ENCODE measurements at regions not wholly inside any gene's neighbourhood (a gene's known extent, or its start where the extent isn't known, plus 50 kb on each side); places are given as distances from the start of the nearest gene placed in this dataset.

- Histone ChIP-seq H3K4me3 (ENCODE audit: low read length) (no peak overlapping the region), H3K27ac (ENCODE audit: low read depth, low read length) (no peak overlapping the region), H3K4me1 (ENCODE audit: insufficient read depth, low read length) (no peaks in the 10 kb centered on the region), H3K9me3 (ENCODE audit: low read length) (no peaks in the 10 kb centered on the region), H3K27me3 (ENCODE audit: insufficient read depth, low read length, poor library complexity, severe bottlenecking) (no peaks in the 10 kb centered on the region), H3K36me3 (ENCODE audit: insufficient read depth, low read length) (no peaks in the 10 kb centered on the region)
- Mint-ChIP-seq H3K4me3 (no peak overlapping the region), H3K9me3 (peaks cover 0 to 2% (median 0%) of the 10 kb centered on the region in 5 donors), H3K36me3 (no peaks in the 10 kb centered on the region), H3K27ac (no peak overlapping the region), H3K4me1 (no peaks in the 10 kb centered on the region), H3K27me3 (peaks cover 0 to 7% of the 10 kb centered on the region in 2 donors)
- ChIA-PET POLR2A (no interaction called here), CTCF (no interaction called here)
- DNase-seq, result no peak
These were observed 190.0 kb upstream of the IRS2 start for GRCh38 chr13:109976206-109976997.

GRCh38 chr13:109974354-109974753 is 188.0 kb upstream of the IRS2 start:
- no peak overlapping the region for H3K4me3 ChIP-seq (ENCODE audit: low read length)
- Mint-ChIP-seq H3K9me3 (peaks cover 3 to 8% (median 4%) of the 10 kb centered on the region in 5 donors), H3K27ac (no peak overlapping the region), H3K4me1 (no peaks in the 10 kb centered on the region), H3K4me3 (no peak overlapping the region), H3K36me3 (no peaks in the 10 kb centered on the region), H3K27me3 (peaks cover 0 to 7% of the 10 kb centered on the region in 2 donors)
- H3K27ac ChIP-seq (ENCODE audit: low read depth, low read length), result no peak overlapping the region
- no peak for DNase-seq
- no peaks in the 10 kb centered on the region for H3K4me1 ChIP-seq (ENCODE audit: insufficient read depth, low read length)
- H3K27me3 ChIP-seq (ENCODE audit: insufficient read depth, low read length, poor library complexity, severe bottlenecking), result no peaks in the 10 kb centered on the region
- CTCF ChIA-PET, result no interaction called here
- POLR2A ChIA-PET, result no interaction called here
- no peaks in the 10 kb centered on the region for H3K9me3 ChIP-seq (ENCODE audit: low read length)
- no peaks in the 10 kb centered on the region for H3K36me3 ChIP-seq (ENCODE audit: insufficient read depth, low read length)

GRCh38 chr13:109973279-109973678 is 186.9 kb upstream of the IRS2 start:
- H3K4me1 ChIP-seq (ENCODE audit: insufficient read depth, low read length), result no peaks in the 10 kb centered on the region
- CTCF ChIA-PET, result no interaction called here
- H3K9me3 Mint-ChIP-seq, result peaks cover 4 to 12% (median 8%) of the 10 kb centered on the region in 5 donors
- no peaks in the 10 kb centered on the region for H3K9me3 ChIP-seq (ENCODE audit: low read length)
- no peak overlapping the region for H3K4me3 Mint-ChIP-seq
- H3K27ac ChIP-seq (ENCODE audit: low read depth, low read length), result no peak overlapping the region
- H3K36me3 ChIP-seq (ENCODE audit: insufficient read depth, low read length), result no peaks in the 10 kb centered on the region
- POLR2A ChIA-PET, result no interaction called here
- no peak for DNase-seq
- no peak overlapping the region for H3K4me3 ChIP-seq (ENCODE audit: low read length)
- H3K27ac Mint-ChIP-seq, result no peak overlapping the region
- peaks cover 0 to 7% of the 10 kb centered on the region in 2 donors for H3K27me3 Mint-ChIP-seq
- H3K27me3 ChIP-seq (ENCODE audit: insufficient read depth, low read length, poor library complexity, severe bottlenecking), result no peaks in the 10 kb centered on the region
- no peaks in the 10 kb centered on the region for H3K4me1 Mint-ChIP-seq
- no peaks in the 10 kb centered on the region for H3K36me3 Mint-ChIP-seq

- Histone ChIP-seq H3K27me3 (ENCODE audit: insufficient read depth, low read length, poor library complexity, severe bottlenecking) (no peaks in the 10 kb centered on the region), H3K4me1 (ENCODE audit: insufficient read depth, low read length) (no peaks in the 10 kb centered on the region), H3K27ac (ENCODE audit: low read depth, low read length) (no peak overlapping the region), H3K4me3 (ENCODE audit: low read length) (no peak overlapping the region), H3K36me3 (ENCODE audit: insufficient read depth, low read length) (no peaks in the 10 kb centered on the region), H3K9me3 (ENCODE audit: low read length) (no peaks in the 10 kb centered on the region)
- no peaks in the 10 kb centered on the region for H3K4me1 Mint-ChIP-seq
- ChIA-PET POLR2A (no interaction called here), CTCF (no interaction called here)
- H3K27ac Mint-ChIP-seq, result no peak overlapping the region
- no peak overlapping the region for H3K4me3 Mint-ChIP-seq
- peaks cover 0 to 5% of the 10 kb centered on the region in 2 donors for H3K27me3 Mint-ChIP-seq
- H3K9me3 Mint-ChIP-seq, result peaks cover 4 to 12% (median 8%) of the 10 kb centered on the region in 5 donors
- DNase-seq, result no peak
- H3K36me3 Mint-ChIP-seq, result no peaks in the 10 kb centered on the region
These were observed 185.2 kb upstream of the IRS2 start for GRCh38 chr13:109971456-109972090.

- H3K27me3 ChIP-seq (ENCODE audit: insufficient read depth, low read length, poor library complexity, severe bottlenecking), result no peaks in the 10 kb centered on the region
- no peaks in the 10 kb centered on the region for H3K36me3 Mint-ChIP-seq
- peaks cover 0 to 5% of the 10 kb centered on the region in 2 donors for H3K27me3 Mint-ChIP-seq
- ChIA-PET POLR2A (no interaction called here), CTCF (no interaction called here)
- H3K27ac ChIP-seq (ENCODE audit: low read depth, low read length), result no peak overlapping the region
- H3K27ac Mint-ChIP-seq, result no peak overlapping the region
- no peaks in the 10 kb centered on the region for H3K4me1 Mint-ChIP-seq
- H3K36me3 ChIP-seq (ENCODE audit: insufficient read depth, low read length), result no peaks in the 10 kb centered on the region
- no peak overlapping the region for H3K4me3 Mint-ChIP-seq
- no peak overlapping the region for H3K4me3 ChIP-seq (ENCODE audit: low read length)
- H3K4me1 ChIP-seq (ENCODE audit: insufficient read depth, low read length), result no peaks in the 10 kb centered on the region
- H3K9me3 ChIP-seq (ENCODE audit: low read length), result no peaks in the 10 kb centered on the region
- H3K9me3 Mint-ChIP-seq, result peaks cover 4 to 12% (median 8%) of the 10 kb centered on the region in 5 donors
- DNase-seq, result no peak
These were observed 184.6 kb upstream of the IRS2 start for GRCh38 chr13:109971006-109971405.

GRCh38 chr13:109968876-109969577 is 182.6 kb upstream of the IRS2 start:
- Mint-ChIP-seq H3K4me3 (no peak overlapping the region), H3K27ac (no peak overlapping the region), H3K36me3 (no peaks in the 10 kb centered on the region), H3K4me1 (no peaks in the 10 kb centered on the region), H3K9me3 (peaks cover 6 to 12% (median 11%) of the 10 kb centered on the region in 5 donors), H3K27me3 (peaks cover 0 to 3% of the 10 kb centered on the region in 2 donors)
- Histone ChIP-seq H3K4me3 (ENCODE audit: low read length) (no peak overlapping the region), H3K27me3 (ENCODE audit: insufficient read depth, low read length, poor library complexity, severe bottlenecking) (no peaks in the 10 kb centered on the region), H3K9me3 (ENCODE audit: low read length) (no peaks in the 10 kb centered on the region), H3K36me3 (ENCODE audit: insufficient read depth, low read length) (no peaks in the 10 kb centered on the region), H3K4me1 (ENCODE audit: insufficient read depth, low read length) (no peaks in the 10 kb centered on the region), H3K27ac (ENCODE audit: low read depth, low read length) (no peak overlapping the region)
- ChIA-PET CTCF (no interaction called here), POLR2A (no interaction called here)
- DNase-seq, result no peak

- ChIA-PET CTCF (no interaction called here), POLR2A (no interaction called here)
- H3K36me3 ChIP-seq (ENCODE audit: insufficient read depth, low read length), result no peaks in the 10 kb centered on the region
- DNase-seq, result no peak
- no peaks in the 10 kb centered on the region for H3K9me3 ChIP-seq (ENCODE audit: low read length)
- no peaks in the 10 kb centered on the region for H3K27me3 Mint-ChIP-seq
- H3K9me3 Mint-ChIP-seq, result peaks cover 4 to 19% (median 5%) of the 10 kb centered on the region in 5 donors
- H3K27ac Mint-ChIP-seq, result no peak overlapping the region
- no peaks in the 10 kb centered on the region for H3K36me3 Mint-ChIP-seq
- H3K4me1 ChIP-seq (ENCODE audit: insufficient read depth, low read length), result no peaks in the 10 kb centered on the region
- H3K4me1 Mint-ChIP-seq, result no peaks in the 10 kb centered on the region
- no peak overlapping the region for H3K4me3 Mint-ChIP-seq
- H3K4me3 ChIP-seq (ENCODE audit: low read length), result no peak overlapping the region
- H3K27me3 ChIP-seq (ENCODE audit: insufficient read depth, low read length, poor library complexity, severe bottlenecking), result no peaks in the 10 kb centered on the region
- H3K27ac ChIP-seq (ENCODE audit: low read depth, low read length), result no peak overlapping the region
These were observed 177.7 kb upstream of the IRS2 start for GRCh38 chr13:109963960-109964563.

- no peak overlapping the region for H3K27ac Mint-ChIP-seq
- H3K27me3 Mint-ChIP-seq, result no peaks in the 10 kb centered on the region
- no peaks in the 10 kb centered on the region for H3K36me3 Mint-ChIP-seq
- no peaks in the 10 kb centered on the region for H3K4me1 Mint-ChIP-seq
- peaks cover under 1 to 19% (median 4%) of the 10 kb centered on the region in 5 donors for H3K9me3 Mint-ChIP-seq
- Histone ChIP-seq H3K27me3 (ENCODE audit: insufficient read depth, low read length, poor library complexity, severe bottlenecking) (no peaks in the 10 kb centered on the region), H3K36me3 (ENCODE audit: insufficient read depth, low read length) (no peaks in the 10 kb centered on the region), H3K4me1 (ENCODE audit: insufficient read depth, low read length) (no peaks in the 10 kb centered on the region), H3K4me3 (ENCODE audit: low read length) (no peak overlapping the region), H3K9me3 (ENCODE audit: low read length) (no peaks in the 10 kb centered on the region), H3K27ac (ENCODE audit: low read depth, low read length) (no peak overlapping the region)
- no peak overlapping the region for H3K4me3 Mint-ChIP-seq
- DNase-seq, result no peak
- CTCF ChIA-PET, result no interaction called here
- POLR2A ChIA-PET, result no interaction called here
These were observed 177.0 kb upstream of the IRS2 start for GRCh38 chr13:109963384-109963783.

Data from CD8-positive, alpha-beta memory T cell (primary cell).